ENCODE measurements at regions not wholly inside any gene's neighbourhood (a gene's known extent, or its start where the extent isn't known, plus 50 kb on each side); places are given as distances from the start of the nearest gene placed in this dataset.

- no peak for TF ChIP-seq ATF3 (IDR thresholded peaks at IDR 0.05; ENCODE audit: borderline replicate concordance, extremely low read depth, low read depth, low read length)
These were observed 216.1 kb upstream of the CDIN1 start (continued) for GRCh38 chr15:36363335-36363734.

GRCh38 chr15:36364377-36364776 is 215.0 kb upstream of the CDIN1 start:
- no peaks in the 10 kb centered on the region for H3K79me2 ChIP-seq (ENCODE audit: control insufficient read depth, insufficient read depth, low read length)
- in situ Hi-C loops (cut with MboI) (no loop called here), intact Hi-C loops (cut with micrococcal nuclease; ENCODE audit: unreplicated experiment) (no loop called here)
- ChIA-PET POLR2A (no interaction called here), CTCF (no interaction called here), RAD21 (ENCODE audit: unreplicated experiment) (no interaction called here), SMC1A (ENCODE audit: uncharacterized antibody, unreplicated experiment) (no interaction called here)
- H3K4me1 ChIP-seq (ENCODE audit: control insufficient read depth, insufficient read depth, low read length), result no peaks in the 10 kb centered on the region
- H3K36me3 ChIP-seq (ENCODE audit: control insufficient read depth in 2 of 2, insufficient read depth in 2 of 2, low read length in 1 of 2), result no peaks in the 10 kb centered on the region
- TF ChIP-seq SMC3 (IDR thresholded peaks at IDR 0.05; ENCODE audit: borderline replicate concordance, low read length) (no peak), MLLT1 (IDR thresholded peaks at IDR 0.05) (no peak), CBFB (IDR thresholded peaks at IDR 0.05; ENCODE audit: low read depth) (no peak), SMAD1 (IDR thresholded peaks at IDR 0.05; ENCODE audit: low read depth, partially characterized antibody) (no peak), EZH2 (IDR thresholded peaks at IDR 0.05; ENCODE audit: borderline replicate concordance, control insufficient read depth, low read depth, low read length) (no peak), BACH1 (IDR thresholded peaks at IDR 0.05; ENCODE audit: borderline replicate concordance) (no peak), MEF2B (IDR thresholded peaks at IDR 0.05; ENCODE audit: partially characterized antibody, poor library complexity, severe bottlenecking) (no peak), USF1 (IDR thresholded peaks at IDR 0.05; ENCODE audit: borderline replicate concordance, extremely low read length, insufficient read depth, low read depth, low read length) (no peak), JUNB (IDR thresholded peaks at IDR 0.05) (no peak), ZNF687 (IDR thresholded peaks at IDR 0.05) (no peak)
- no peak overlapping the region for H3K27ac ChIP-seq (ENCODE audit: control insufficient read depth, insufficient read depth)
- H2AFZ ChIP-seq (ENCODE audit: control insufficient read depth, low read depth, low read length), result no peak overlapping the region
- H3K9ac ChIP-seq (ENCODE audit: control insufficient read depth, insufficient read depth, low read length), result no peak overlapping the region
- 0% methylated on average over 3 of the region's 3 CpGs for WGBS (ENCODE audit: insufficient coverage, insufficient replicate concordance, low lambda C conversion rate, missing lambda C conversion rate)
- H4K20me1 ChIP-seq (ENCODE audit: control insufficient read depth, insufficient read depth), result no peaks in the 10 kb centered on the region
- no peak overlapping the region for H3K4me2 ChIP-seq (ENCODE audit: control insufficient read depth, insufficient read depth)
- no peaks in the 10 kb centered on the region for H3K9me3 ChIP-seq (replicated peaks; ENCODE audit: control insufficient read depth, insufficient read depth, low read length)
- FAIRE-seq, result no peak
- no peak overlapping the region for H3K4me3 ChIP-seq
- BruUV-seq (replicated peaks), result no TSS peak
- no peak for DNase-seq (ENCODE audit: low read depth, low spot score)
- ATAC-seq, result no peak
- H3K27me3 ChIP-seq (replicated peaks in 1 of 2; ENCODE audit: control insufficient read depth in 2 of 2, insufficient read depth in 2 of 2, low read length in 1 of 2), result no peaks in the 10 kb centered on the region

Data from GM12878 (cell line).